Upper lobe of left lung (tissue), 6 donors: ENCODE measurements at regions not wholly inside any gene's neighbourhood (a gene's known extent, or its start where the extent isn't known, plus 50 kb on each side); places are given as distances from the start of the nearest gene placed in this dataset.

Experiments
- ATAC-seq, 2 donors: fragments of 200-7000 bp; cut with Tn5 transposase; one replicate each; pipeline ENCODE4 v1.9.1; 2022; ENCODE audit warnings: mild to moderate bottlenecking in 2 of 2, moderate library complexity in 2 of 2; ENCODE audit not compliant: low FRiP score in 2 of 2
- DNase-seq, 2 donors: peaks; one replicate each; pipeline ENCODE4 v3.0.0-alpha.2; 2019 to 2020
- H3K27ac ChIP-seq, 4 donors: fragments of 200-600 bp; sonication (generic); one replicate each; pipeline ENCODE4 v1.5.1; 2016 to 2019
- H3K27me3 ChIP-seq, 4 donors: fragments of 200-600 bp; sonication (generic); one replicate each; pipeline ENCODE4 v1.5.1; 2017 to 2019
- H3K36me3 ChIP-seq, 4 donors: fragments of 200-600 bp; sonication (generic); one replicate each; pipeline ENCODE4 v1.5.1; 2016 to 2019
- H3K4me1 ChIP-seq, 4 donors: fragments of 200-600 bp; sonication (generic); one replicate each; pipeline ENCODE4 v1.5.1; 2018 to 2019
- H3K4me3 ChIP-seq, 4 donors: fragments of 200-600 bp; sonication (generic); one replicate each; pipeline ENCODE4 v1.5.1; 2017 to 2019; ENCODE audit warnings: mild to moderate bottlenecking in 2 of 4, moderate library complexity in 1 of 4
- H3K9me3 ChIP-seq, 4 donors: fragments of 200-600 bp; sonication (generic); one replicate each; pipeline ENCODE4 v1.5.1; 2018 to 2019
- CTCF ChIP-seq, 6 experiments: fragments of 450-650 bp in 4 of 6; fragments of 200-600 bp in 2 of 6; sonication (generic) in 2 of 6; IDR thresholded peaks; one replicate each; pipeline ENCODE4 v1.5.1; 2016 to 2019; ENCODE audit warnings: antibody characterized with exemption in 6 of 6
- EP300 ChIP-seq, 4 donors: sonication (generic); formaldehyde crosslinking; IDR thresholded peaks; one replicate each; pipeline ENCODE4 v1.5.1; 2017; ENCODE audit warnings: antibody characterized with exemption in 4 of 4, control low read depth in 2 of 4
- POLR2A ChIP-seq, 4 donors: fragments of 450-650 bp; IDR thresholded peaks; one replicate each; pipeline ENCODE4 v1.5.1; 2016 to 2017; ENCODE audit warnings: antibody characterized with exemption in 4 of 4, mild to moderate bottlenecking in 2 of 4
- POLR2AphosphoS5 ChIP-seq, 2 donors: sonication (generic); formaldehyde crosslinking; IDR thresholded peaks; one replicate each; pipeline ENCODE4 v1.5.1; 2017; ENCODE audit warnings: antibody characterized with exemption in 2 of 2
- WGBS, 2 donors: methylation state at CpG; one replicate each; pipeline ENCODE4 v1.1.5; 2017 to 2018; 5-methylcytosine and 5-hydroxymethylcytosine counted together
- donor health status: DM: no; HTN: no; CAD: no; lungs with moderate emphysema.
- donor health status: DM: no; HTN: yes; CAD: no; lungs with severe emphysema.

DNA sequence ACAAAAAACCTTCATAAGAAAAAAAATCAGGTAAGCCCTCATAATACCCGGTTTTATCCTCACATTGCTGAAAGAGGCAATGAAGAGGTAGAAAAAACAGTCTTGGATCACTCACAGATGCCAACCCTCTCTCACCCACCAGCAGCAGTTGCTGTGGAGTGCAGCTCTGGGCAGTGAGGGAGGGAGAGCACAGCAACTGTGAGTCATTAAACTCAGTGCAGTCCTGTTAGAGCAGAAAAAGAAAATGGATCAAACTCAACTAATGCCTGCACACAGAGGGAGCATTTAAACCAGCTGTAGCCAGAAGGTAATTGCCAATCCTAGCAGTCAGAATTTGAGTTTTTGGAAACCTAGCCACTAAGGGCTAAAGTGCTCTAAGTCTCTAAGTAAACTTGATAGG lies 1050.6 kb upstream of the ALCAM start:
- ATAC-seq (no peak), DNase-seq (no peak)
- Histone ChIP-seq H3K4me3 (no peak overlapping the region), H3K27me3 (no peaks in the 10 kb centered on the region), H3K9me3 (no peaks in the 10 kb centered on the region), H3K36me3 (no peaks in the 10 kb centered on the region), H3K4me1 (no peaks in the 10 kb centered on the region), H3K27ac (no peak overlapping the region)
- 61 to 67% methylated on average over 1 of the region's 1 CpG for WGBS, 2 donors
- TF ChIP-seq POLR2AphosphoS5 (IDR thresholded peaks at IDR 0.05) (no peak), EP300 (IDR thresholded peaks at IDR 0.05) (no peak), CTCF (IDR thresholded peaks at IDR 0.05) (no peak), POLR2A (IDR thresholded peaks at IDR 0.05) (no peak)

DNA sequence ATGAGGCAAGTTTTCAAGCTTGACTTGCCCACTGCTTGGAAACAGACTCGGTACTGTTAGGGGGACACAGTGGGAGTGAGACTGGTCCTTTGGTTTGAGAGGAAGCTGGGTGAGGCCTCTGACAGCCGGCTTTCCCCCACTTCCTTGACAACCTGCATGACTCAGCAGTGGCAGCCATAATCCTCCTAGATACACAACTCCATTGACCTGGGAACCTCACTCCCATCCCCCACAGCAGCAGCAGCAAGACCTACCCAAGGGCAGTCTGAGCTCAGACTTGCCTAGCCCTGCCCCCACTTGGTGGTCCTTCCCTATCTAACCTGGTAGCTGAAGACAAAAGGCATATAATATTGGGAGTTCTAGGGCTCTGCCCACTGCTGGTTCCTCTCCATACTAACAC lies 1043.5 kb upstream of the ALCAM start:
- H3K27ac ChIP-seq: no peak overlapping the region
- H3K9me3 ChIP-seq: peaks cover 0 to 17% (median 2%) of the 10 kb centered on the region in 4 donors
- no peaks in the 10 kb centered on the region for H3K4me1 ChIP-seq
- DNase-seq (no peak), ATAC-seq (no peak)
- WGBS, 2 donors: 20 to 78% methylated on average over 1 to 2 of the region's 2 CpGs
- TF ChIP-seq POLR2AphosphoS5 (IDR thresholded peaks at IDR 0.05) (no peak), POLR2A (IDR thresholded peaks at IDR 0.05) (no peak)
- H3K27me3 ChIP-seq: no peaks in the 10 kb centered on the region
- no peaks in the 10 kb centered on the region for H3K36me3 ChIP-seq
- no peak overlapping the region for H3K4me3 ChIP-seq

- Histone ChIP-seq H3K27me3 (no peaks in the 10 kb centered on the region), H3K4me3 (no peak overlapping the region), H3K4me1 (no peaks in the 10 kb centered on the region), H3K36me3 (no peaks in the 10 kb centered on the region), H3K9me3 (no peaks in the 10 kb centered on the region), H3K27ac (no peak overlapping the region)
- DNase-seq (no peak), ATAC-seq (no peak)
- WGBS, 2 donors: 29 to 60% methylated on average over 1 of the region's 1 CpG
- TF ChIP-seq CTCF (IDR thresholded peaks at IDR 0.05): no peak
- no peak for TF ChIP-seq POLR2AphosphoS5 (IDR thresholded peaks at IDR 0.05)
- TF ChIP-seq EP300 (IDR thresholded peaks at IDR 0.05): no peak
- no peak for TF ChIP-seq POLR2A (IDR thresholded peaks at IDR 0.05)
Measured at GRCh38 chr3:104347291-104347690, 1019.4 kb upstream of the ALCAM start.

- no peaks in the 10 kb centered on the region for H3K36me3 ChIP-seq
- H3K4me3 ChIP-seq: no peak overlapping the region
- TF ChIP-seq CTCF (IDR thresholded peaks at IDR 0.05): no peak
- TF ChIP-seq POLR2AphosphoS5 (IDR thresholded peaks at IDR 0.05): no peak
- TF ChIP-seq POLR2A (IDR thresholded peaks at IDR 0.05): no peak
- TF ChIP-seq EP300 (IDR thresholded peaks at IDR 0.05): no peak
- DNase-seq: no peak
- WGBS, 2 donors: 83% methylated on average over 1 of the region's 1 CpG
- no peaks in the 10 kb centered on the region for H3K9me3 ChIP-seq
- no peak overlapping the region for H3K27ac ChIP-seq
- ATAC-seq: no peak
- H3K27me3 ChIP-seq: no peaks in the 10 kb centered on the region
- no peaks in the 10 kb centered on the region for H3K4me1 ChIP-seq
Measured at GRCh38 chr3:104349836-104350235, 1016.9 kb upstream of the ALCAM start.

- TF ChIP-seq CTCF (IDR thresholded peaks at IDR 0.05) (no peak), POLR2A (IDR thresholded peaks at IDR 0.05) (no peak), EP300 (IDR thresholded peaks at IDR 0.05) (no peak), POLR2AphosphoS5 (IDR thresholded peaks at IDR 0.05) (no peak)
- no peaks in the 10 kb centered on the region for H3K9me3 ChIP-seq
- DNase-seq: no peak
- no peaks in the 10 kb centered on the region for H3K4me1 ChIP-seq
- H3K4me3 ChIP-seq: no peak overlapping the region
- no peak for ATAC-seq
- no peak overlapping the region for H3K27ac ChIP-seq
- H3K27me3 ChIP-seq: no peaks in the 10 kb centered on the region
- no peaks in the 10 kb centered on the region for H3K36me3 ChIP-seq
Measured at GRCh38 chr3:104353951-104354350, 1012.8 kb upstream of the ALCAM start.
